C4-2B (cell line): ENCODE measurements at regions not wholly inside any gene's neighbourhood (a gene's known extent, or its start where the extent isn't known, plus 50 kb on each side); places are given as distances from the start of the nearest gene placed in this dataset.
A peak's percentile ranks its signal among the peaks of the same experiment; 100 is the strongest.
"Not testable (repeated sequence)": the region's sequence is repeated elsewhere in the genome, so short reads cannot be mapped to it uniquely, and the experiment has no call there.

Experiments used
- H3K27ac ChIP-seq: fragments of 450-650 bp; 2 replicates; pipeline ENCODE4 v1.5.1; 2017
- ZFX ChIP-seq: fragments of 450-650 bp; IDR thresholded peaks from 2 replicates; pipeline ENCODE4 v1.6.1; 2017
- TF ChIP-seq, protein P1 (sequence below): fragments of 450-650 bp; conservative IDR thresholded peaks from 2 replicates; pipeline ENCODE4 v1.5.1; 2017; ENCODE audit warnings: mild to moderate bottlenecking

DNA sequence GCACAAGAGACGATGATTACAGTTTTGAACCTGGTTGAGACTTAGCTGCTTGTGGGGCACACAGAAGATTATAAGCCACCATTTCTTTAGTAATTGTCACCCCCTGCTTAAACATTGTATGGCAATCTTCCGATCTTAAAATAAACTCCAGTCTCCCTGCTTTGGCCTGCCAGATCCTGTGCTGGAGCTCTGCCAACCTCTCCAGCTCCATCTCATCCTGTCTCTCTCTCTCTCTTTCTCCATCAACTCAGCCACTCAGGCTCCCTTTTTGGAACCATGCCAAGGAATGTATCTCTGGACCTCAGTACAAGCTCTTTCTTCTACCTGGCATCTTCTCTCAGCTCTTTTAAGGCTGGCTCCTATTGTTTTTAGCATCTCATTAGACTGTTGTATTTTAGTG, 1053.2 kb downstream of the REEP3 start:
- no peak for TF ChIP-seq ZFX
- TF ChIP-seq, protein P1, sequence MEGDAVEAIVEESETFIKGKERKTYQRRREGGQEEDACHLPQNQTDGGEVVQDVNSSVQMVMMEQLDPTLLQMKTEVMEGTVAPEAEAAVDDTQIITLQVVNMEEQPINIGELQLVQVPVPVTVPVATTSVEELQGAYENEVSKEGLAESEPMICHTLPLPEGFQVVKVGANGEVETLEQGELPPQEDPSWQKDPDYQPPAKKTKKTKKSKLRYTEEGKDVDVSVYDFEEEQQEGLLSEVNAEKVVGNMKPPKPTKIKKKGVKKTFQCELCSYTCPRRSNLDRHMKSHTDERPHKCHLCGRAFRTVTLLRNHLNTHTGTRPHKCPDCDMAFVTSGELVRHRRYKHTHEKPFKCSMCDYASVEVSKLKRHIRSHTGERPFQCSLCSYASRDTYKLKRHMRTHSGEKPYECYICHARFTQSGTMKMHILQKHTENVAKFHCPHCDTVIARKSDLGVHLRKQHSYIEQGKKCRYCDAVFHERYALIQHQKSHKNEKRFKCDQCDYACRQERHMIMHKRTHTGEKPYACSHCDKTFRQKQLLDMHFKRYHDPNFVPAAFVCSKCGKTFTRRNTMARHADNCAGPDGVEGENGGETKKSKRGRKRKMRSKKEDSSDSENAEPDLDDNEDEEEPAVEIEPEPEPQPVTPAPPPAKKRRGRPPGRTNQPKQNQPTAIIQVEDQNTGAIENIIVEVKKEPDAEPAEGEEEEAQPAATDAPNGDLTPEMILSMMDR, result no peak

GRCh38 chr10:64576497-64576896, 1055.3 kb downstream of the REEP3 start:
- TF ChIP-seq ZFX, result no peak
- TF ChIP-seq, protein P1, result no peak
- peak overlapping the region; percentile 5; the same call in 1 of the 2 replicates for H3K27ac ChIP-seq

More for the DNA sequence above, 1053.2 kb downstream of the REEP3 start:
- H3K27ac ChIP-seq, result peak overlapping the region; percentile 82

- not testable (repeated sequence) for H3K27ac ChIP-seq
Measured at GRCh38 chr10:64578757-64579156, 1057.6 kb downstream of the REEP3 start.

DNA sequence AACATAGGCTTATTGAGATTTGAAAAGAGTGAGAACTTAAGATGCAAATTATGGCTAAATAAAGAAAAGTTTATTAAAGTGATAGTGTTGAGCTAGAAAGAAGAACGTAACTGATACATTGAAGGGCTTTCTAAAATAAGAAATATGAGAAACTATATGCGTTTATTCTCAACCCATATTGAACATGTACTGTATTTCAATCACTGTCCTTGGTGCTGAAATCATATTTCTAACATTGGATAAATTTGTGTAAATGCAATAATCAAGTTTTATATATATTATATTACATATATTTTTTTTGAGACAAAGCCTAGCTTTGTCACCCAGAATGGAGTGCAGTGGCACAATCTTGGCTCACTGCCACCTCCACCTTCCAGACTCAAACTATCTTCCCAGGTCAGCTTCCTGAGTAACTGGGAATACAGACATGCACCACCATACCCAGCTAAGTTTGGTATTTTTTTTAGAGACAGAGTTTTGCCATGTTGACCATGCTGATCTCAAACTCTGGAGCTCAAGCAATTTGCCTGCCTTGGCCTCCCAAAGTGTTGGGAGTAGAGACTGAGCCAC, 1065.8 kb downstream of the REEP3 start:
- TF ChIP-seq, protein P1, result no peak
- no peak for TF ChIP-seq ZFX
- H3K27ac ChIP-seq, result no peak overlapping the region

- no peak for TF ChIP-seq ZFX
- TF ChIP-seq, protein P1, result no peak
- H3K27ac ChIP-seq, result no peak overlapping the region
Measured at GRCh38 chr10:64594072-64594471, 1072.9 kb downstream of the REEP3 start.

DNA sequence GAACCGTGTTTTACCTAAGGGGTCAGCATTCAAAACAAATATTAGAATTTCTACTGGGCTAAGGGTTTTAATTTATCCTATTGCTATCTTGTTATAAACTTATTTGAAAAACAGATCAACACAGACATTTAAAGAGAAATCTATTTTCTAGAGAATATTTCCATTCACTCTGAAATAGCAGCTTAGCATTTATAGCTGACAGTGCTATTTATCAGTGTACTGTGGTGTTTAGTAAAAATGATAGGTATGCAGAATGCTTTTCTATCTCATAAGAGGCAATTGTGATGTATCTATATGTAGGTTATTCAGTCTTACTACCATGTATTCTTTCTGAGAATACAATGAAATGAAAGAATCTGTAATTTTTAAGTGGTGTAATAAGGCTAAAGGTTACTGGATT, 1077.4 kb downstream of the REEP3 start:
- H3K27ac ChIP-seq, result no peak overlapping the region
- TF ChIP-seq ZFX, result no peak
- TF ChIP-seq, protein P1, result no peak

DNA sequence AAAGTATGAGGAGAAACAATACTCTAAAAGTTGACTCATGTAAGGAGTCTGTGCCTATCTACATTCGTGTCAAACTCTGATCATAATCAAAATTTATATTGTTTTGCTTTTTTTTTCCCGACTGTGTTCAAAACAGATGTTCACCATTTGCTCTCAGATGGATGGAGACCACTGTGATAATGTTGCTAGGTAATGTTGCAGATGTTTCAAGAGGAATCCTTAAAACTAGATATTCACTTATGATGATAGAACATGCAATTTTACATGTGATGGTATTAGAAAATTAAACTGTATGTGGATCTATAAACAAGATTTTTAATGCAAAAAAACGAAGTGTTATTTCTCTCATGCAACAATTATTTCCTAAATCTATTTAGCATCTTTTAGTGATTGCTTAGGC, 1080.1 kb downstream of the REEP3 start:
- H3K27ac ChIP-seq, result no peak overlapping the region
- TF ChIP-seq ZFX, result no peak
- TF ChIP-seq, protein P1, result no peak

GRCh38 chr10:64617085-64617484, 1095.9 kb downstream of the REEP3 start:
- TF ChIP-seq, protein P1, result no peak
- H3K27ac ChIP-seq, result no peak overlapping the region
